GM11168 (cell line): ENCODE measurements at regions not wholly inside any gene's neighbourhood (a gene's known extent, or its start where the extent isn't known, plus 50 kb on each side); places are given as distances from the start of the nearest gene placed in this dataset.

Source experiments
- in situ Hi-C: fragments of 300-500 bp; cut with MboI; formaldehyde crosslinking; loops from one replicate; pipeline ENCODE4 v1.12.0; 2022; ENCODE audit warnings: low sequenced_read_pairs; ENCODE audit not compliant: unreplicated experiment

DNA sequence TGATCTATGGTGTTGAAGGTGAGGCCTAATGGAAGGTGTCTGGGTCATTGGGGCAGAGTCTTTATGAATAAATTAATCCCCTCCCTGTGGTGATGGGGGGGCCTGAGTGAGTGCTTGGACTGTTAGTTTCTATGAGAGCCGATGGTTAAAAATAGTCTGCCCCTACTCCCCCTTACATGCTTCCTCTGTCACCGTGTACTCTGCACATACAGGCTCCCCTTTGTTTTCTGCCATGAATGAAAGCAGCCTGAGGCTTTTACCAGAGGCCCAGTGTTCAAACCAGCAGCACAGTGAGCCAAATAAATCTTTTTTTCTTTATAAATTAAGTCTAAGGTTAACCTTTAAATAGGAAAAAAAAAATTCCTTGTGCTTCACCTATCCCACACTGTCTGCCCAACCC is 657.0 kb downstream of the AMY1C start:
- in situ Hi-C loops: no loop called here

DNA sequence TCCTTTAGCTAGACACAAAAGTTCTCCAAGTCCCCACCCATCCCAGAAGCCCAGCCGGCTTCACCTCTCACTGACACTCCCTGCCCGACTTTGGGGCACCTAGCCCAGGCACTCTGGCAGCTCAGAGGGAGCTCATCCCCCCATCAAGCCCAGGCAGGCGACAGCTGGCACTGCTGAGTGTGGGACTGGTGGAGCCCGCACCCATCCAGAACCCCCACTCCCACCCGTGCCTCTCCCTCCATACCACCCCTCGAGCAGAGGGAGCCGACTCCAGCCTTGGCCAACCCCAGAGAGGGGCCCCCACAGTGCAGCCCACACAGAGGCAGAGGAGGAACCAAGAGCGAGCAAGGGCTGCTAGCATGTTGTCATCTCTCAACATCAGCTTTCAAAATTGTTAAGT is 658.6 kb downstream of the AMY1C start:
- in situ Hi-C loops: no loop called here

DNA sequence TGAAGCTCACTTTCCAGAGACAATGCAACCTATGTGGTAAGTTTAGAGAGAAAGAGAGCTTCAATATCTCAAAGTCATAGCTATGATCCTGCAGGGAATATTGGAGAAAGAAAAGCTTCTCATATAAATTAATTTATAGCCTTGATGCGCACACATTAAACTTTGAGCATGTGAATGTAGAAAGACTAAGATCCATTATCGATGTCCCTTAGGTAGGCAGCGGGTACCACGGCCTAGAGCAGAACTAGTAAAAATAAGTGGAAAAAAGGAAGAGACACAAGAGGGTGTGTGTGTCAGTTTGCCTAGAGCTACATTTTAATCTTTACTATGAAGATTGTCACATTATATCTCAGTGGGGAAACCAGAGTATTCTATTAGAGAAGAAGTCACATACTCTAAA is 685.6 kb downstream of the AMY1C start:
- in situ Hi-C loops: no loop called here

DNA sequence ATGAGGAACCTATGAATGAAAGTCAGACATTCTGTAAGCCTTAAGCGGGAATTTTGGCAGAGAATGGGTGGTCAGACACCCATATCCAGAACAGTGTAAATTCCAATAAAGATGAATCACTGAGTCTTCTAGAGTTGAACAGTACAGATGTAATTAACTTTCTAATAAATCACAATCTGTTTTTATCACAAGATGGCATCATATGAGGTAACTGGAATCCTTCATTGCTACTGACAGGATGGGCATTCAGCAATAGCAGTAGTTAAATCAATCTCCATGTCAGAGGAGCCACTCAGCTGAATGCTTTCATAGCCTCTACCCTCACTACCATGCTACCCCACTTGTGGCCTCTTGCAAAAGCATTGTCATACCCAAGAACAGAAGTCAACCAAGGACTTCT is 690.3 kb downstream of the AMY1C start:
- in situ Hi-C loops: no loop called here

DNA sequence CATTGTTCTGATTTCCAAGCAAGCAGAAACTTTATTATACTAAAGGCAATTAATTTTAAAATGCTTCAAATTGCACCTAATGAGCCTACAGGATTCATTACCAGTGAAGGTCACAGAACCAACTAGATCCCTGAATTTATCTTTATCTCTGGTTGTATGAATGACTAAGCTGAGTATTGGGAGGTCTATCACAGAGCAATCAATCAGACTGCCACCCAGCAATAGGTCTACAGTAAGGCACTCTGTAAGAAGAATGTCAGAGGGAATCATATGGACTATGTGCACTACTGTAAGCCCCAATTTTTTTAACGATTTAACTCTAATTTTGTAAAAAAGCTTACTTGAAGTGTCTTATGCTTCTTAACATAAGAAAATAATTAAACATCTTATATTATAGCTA is 707.0 kb downstream of the AMY1C start:
- in situ Hi-C loops: no loop called here

DNA sequence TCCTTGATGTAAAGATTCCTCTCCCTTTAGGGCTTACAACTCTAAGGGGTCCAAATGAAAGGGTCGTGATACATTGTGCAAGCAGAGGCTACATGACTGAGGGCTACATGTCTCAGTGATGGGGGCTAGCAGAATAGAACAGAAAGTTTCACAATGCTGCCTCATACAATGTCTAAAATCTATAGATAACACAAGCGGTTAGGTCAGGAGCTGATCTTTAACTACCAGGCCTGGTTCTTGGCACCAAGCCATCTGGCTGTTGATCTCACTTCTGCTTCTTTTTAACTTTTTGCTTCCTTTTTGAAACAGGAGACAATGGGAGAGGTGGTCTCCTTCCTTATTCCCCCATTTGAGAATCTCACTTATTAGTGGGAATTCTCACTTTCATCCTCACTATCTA is 710.2 kb downstream of the AMY1C start:
- in situ Hi-C loops: no loop called here

DNA sequence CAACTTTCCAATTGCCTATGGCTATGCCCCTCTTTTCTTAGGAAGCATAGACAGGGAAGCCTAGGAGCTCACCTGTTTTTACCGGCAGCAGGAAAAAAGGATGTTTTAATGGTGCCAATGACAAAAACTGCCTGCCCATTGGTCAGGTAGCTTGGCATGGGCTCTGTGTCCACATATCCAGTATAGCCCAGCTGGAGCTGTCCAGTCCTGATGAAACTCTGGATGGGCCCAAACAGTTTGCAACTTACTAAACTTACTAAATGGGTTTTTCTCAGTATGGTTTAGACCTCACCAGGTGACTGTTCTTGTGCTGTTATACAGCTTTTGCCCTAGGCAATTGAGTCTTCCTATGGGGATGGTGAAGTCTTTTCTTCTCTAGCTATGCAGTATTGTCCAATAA is 711.2 kb downstream of the AMY1C start:
- in situ Hi-C loops: no loop called here

DNA sequence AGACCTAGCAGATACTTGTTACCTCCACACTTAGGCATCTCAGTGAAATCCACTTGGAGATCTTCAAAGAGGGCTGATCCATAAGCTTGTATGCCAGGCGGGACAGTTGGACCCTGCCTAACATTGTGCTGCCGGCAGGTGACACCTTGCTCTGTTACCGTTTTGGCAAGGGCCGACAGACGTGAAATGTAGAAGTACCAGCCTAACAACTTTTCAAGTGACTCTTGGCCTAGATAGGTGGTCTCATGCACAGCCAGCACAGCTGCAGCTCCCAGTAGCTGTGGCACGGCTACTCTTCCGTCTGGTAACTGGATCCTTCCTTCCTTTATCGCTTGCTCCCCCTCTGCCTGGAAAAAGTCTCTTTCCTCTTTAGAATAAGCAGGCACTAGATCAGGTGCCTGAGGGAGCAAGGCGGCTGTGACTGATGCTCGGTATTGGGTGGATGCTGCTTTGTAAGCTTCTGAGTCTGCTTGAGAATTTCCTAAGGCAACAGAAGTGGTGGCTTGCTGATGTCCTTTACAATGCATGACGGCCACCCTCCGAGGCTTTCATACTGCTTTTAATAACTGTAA is 713.5 kb downstream of the AMY1C start:
- in situ Hi-C loops: no loop called here

DNA sequence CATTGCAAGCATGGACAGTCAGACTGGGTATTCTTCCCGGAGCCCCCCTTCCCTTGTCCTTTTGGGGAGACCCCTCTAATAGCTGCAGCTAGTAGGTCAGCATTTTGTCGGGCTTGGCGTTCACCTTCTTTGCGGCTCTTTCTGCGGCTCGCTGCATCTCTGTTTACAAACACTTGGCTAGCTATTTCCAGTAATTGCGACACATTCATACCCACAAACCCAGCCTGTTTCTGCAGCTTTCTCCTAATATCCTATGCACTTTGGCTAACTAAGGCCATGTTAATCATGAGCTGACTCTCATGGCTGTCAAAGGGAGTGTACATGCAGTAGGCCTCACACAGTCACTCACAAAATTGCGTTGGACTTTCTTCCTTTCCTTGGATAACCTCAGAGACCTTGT is 716.4 kb downstream of the AMY1C start:
- in situ Hi-C loops: no loop called here

DNA sequence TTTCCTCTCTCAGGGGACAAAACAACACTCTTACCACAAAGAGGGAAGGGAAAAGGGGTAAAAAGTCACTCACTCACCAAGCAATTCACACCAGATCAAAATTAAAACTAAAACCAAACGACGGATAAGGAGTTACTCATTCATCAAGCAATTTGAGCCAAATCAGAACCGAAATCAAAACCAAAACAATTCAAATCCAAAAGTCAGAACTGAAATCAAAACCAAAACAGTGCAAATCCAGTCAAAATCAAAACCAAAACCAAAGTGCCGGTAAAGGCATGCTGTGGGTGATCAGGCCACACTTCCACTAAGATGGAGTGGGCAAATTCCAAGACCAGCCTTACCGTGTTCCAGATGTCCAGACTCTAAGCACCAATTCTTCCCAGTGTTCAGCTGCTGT is 717.9 kb downstream of the AMY1C start:
- in situ Hi-C loops: no loop called here

DNA sequence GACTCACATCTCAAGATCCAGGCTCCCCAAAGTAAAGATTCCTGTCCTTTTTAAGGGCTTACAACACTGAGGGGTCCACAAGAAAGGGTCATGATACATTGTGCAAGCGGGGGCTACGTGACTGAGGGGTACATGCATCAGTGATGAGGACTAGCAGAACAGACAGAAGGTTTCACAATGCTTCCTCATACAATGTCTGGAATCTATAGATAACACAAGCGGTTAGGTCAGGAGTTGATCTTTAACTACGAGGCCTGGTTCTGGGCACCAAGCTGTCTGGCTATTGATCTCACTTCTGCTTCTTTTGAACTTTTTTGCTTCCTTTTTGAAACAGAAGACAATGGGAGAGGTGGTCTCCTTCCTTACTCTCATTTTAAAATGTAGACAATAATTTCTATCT is 718.6 kb downstream of the AMY1C start:
- in situ Hi-C loops: no loop called here

DNA sequence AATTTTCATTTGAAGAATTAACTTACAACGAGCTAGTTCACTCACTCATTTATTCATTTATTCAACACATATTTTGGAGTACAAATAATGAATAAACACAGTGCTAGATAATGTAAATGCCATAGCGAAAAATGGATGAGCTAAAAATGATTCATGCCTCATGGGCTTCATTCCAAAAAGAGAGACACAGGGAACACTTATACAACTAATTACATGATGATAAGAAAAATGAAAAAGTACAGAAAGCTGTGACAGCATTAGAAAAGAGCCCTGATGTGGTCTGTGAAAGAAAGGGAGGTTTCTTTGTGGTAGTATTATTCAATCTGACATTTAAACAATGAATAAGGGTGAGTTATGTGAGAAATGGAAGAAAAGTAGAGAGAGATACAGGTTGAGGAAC is 726.4 kb downstream of the AMY1C start:
- in situ Hi-C loops: no loop called here

DNA sequence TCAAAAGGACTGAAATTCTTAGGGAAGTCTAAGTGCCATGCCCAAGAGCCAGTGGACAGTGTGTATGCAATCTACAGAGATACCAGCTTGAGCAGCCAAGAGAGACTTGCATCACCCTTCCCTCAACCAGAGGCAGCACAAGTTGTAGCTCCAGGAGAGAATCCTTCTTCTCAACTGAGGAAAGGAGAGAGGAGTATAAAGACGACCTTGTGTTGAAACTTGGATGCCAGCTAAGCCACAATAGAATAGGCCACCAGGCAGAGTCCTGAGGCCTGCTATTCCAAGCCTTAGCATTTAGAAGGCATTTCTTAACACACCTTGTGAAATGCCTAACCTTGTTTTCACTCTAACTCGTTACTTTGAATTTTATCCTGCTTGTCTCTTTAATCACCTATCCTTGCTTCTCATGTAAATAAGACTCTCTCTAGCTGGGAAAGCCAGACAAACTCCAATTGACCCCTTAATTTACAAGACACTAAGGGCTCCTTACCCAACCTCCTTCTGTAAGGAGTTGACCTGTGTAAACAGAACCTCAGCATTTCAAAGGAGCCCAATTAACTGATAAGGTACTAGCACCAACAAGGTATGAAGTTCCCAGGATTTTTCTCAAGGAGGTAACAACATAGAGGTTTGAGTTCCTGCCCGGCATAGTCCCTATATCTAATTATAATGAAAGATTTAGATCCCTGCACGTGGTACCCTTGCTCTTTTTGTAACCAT is 738.8 kb downstream of the AMY1C start:
- in situ Hi-C loops: no loop called here

DNA sequence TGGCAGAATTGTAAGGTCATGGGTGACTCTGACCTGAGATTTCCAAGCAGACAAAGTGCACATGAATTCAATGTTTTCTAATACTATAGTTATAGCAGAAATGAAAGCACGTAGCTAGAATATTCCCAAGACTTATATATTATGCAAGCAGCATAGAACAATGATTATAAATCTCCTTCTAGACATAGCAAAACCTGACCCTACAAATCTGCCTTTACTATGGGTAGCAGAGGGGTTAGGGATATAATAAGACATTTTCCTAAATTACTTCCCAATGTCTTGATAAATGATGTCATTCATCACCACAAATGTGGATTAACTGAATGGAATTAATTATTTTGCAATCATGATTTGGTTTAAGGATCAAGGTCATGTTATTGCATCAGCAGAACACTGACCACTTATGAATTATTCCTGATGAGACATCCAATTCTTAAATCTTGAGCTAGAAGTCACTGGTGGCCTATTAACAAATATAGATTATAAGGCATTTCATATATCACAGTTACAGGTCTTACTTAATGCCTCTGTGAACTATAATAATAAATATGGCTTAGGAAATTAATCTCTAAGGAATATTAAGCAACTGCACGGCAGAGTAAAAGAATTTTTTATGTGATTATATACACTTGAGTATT is 776.6 kb downstream of the AMY1C start:
- in situ Hi-C loops: no loop called here

DNA sequence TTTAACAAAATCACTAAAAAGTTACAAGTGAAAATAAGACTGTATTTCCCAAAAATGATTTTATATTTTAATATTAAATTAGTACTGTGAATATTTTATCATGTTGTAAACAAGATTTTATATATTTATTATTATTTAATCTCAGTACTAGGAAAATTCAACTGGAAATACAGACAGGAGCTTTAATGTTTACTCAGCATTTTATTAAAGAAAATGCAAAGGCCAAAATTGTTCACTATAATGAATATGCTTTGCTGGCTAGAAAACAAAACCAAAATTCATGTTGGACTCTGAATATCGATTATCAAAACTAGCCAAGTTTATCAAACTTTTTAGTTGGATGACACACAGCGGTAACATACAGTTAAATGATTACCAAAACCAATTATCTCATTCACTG is 782.3 kb downstream of the AMY1C start:
- in situ Hi-C loops: no loop called here

DNA sequence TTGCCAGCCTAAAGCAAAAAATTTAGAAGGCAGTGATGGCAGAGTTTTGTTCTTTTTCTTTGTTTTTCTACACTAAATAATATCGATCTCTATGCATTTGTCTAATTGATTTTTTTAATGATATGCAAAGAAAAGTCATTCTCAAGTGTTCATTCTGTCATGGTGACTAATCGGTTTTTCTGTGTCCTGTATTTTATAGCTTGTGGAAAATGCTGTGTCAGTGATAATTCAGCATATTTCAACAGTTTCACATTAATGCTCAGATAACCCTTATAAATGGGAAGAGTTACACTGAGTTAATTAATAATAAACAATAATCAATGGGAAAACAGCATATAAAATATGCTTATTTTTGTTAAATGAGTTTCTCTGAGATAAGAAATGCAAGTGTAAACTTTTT is 824.9 kb downstream of the AMY1C start:
- in situ Hi-C loops: loop anchor here (25.0 kb wide), 1 partner anchor 787 kb away; no protein-coding TSS in a partner anchor

DNA sequence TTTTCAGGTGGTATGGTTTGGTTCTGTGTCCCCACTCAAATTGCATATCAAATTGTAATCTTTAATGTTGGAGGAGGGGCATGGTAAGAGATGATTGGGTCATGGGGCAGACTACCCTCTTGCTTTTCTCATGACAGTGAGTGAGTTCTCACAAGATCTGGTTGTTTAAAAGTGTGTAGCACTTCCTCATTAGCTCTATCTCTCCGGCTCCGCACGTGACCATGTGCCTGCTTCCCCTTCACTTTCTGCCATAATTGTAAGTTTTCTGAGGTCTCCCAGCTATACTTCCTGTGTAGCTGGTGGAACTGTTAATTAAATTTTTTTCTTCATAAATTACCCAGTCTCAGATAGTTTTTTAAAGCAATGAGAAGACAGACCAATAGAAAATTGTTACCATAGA is 843.2 kb downstream of the AMY1C start:
- in situ Hi-C loops: no loop called here

DNA sequence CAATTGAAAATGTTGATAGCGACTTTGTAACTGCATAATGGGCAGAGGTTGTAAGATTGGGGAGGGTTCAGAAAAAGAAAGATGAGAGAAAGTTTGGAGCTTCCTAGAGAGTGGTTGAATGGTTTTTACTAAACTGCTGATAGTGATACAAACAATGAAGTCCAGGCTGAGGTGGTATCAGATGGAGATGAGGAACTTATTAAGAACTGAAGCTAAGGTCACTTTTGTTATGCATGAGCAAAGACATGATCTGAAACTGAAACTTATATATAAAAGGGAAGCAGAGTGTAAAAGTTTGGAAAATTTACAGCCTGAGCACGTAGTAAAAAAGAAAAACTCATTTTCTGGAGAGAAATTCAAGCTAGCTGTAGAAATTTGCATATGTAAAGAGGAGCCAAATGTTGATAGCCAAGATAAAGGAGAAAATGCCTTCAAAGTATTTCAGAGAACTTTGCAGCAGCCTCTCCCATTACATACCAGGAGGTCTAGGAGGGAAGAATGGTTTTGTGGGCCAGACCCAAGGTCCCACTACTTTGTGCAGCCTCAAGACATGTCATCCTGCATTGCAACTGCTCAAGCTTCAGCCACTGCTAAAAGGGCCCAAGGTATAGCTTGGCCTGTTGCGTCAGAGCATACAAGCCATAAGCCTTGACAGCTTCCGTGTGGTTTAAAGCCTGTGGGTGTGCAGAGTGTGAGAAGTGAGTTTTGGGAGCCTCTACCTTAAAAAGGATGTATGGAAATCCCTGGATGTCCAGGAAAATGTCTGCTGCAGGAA is 843.9 kb downstream of the AMY1C start:
- in situ Hi-C loops: no loop called here

DNA sequence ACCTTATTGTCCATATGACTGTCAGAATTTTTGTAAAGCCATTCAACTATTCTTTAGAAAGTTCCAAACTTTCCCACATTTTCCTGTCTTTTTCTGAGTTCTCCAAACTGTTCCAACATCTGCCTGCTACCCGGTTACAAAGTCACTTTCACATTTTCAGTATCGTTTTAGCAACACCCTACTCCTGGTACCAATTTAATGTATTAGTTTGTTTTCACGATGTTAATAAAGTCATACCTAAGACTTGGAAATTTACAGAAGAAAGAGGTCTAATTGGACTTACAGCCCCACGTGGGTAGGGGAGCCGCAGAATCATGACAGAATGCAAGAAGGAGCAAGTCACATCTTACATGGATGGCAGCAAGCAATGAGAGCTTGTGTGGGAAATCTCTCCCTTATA is 867.8 kb downstream of the AMY1C start:
- in situ Hi-C loops: no loop called here

DNA sequence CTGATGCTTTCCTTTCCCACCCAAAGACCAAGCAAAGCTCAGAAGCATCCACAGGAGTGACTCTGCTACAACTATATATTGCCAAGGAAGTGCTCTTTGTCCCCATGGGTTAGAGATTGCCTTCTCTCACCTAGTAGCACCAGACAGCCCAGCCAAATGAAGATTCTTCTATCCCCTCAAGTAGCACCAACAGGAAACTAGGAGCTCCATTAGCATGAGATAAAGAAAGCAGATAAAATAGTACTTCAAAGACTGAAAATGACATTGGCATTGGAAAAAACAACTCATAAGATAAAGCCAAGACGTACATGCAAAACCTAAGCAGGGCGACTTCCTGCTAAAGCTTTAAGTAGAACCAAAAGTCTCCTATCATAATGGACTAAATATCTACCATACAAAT is 871.5 kb downstream of the AMY1C start:
- in situ Hi-C loops: no loop called here

DNA sequence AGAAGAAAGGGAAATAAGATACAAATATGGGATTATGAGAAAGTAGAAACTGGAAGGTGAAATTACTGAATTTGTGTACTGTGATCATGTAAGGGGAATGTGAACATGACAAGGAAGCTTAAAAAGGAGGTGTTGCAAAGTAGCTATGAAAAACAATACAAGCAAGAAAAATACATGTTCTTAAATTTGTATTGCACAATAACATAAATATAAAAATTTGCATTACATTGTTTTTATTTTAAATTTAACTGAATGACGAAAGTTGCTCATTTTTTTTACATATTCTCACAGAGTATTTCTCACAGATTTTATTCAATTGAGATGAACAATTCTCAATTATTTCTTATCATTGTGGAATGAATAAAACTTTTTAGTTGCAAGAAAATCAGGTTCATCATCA is 874.8 kb downstream of the AMY1C start:
- in situ Hi-C loops: no loop called here
